ENCODE measurements at regions not wholly inside any gene's neighbourhood (a gene's known extent, or its start where the extent isn't known, plus 50 kb on each side); places are given as distances from the start of the nearest gene placed in this dataset.

DNA sequence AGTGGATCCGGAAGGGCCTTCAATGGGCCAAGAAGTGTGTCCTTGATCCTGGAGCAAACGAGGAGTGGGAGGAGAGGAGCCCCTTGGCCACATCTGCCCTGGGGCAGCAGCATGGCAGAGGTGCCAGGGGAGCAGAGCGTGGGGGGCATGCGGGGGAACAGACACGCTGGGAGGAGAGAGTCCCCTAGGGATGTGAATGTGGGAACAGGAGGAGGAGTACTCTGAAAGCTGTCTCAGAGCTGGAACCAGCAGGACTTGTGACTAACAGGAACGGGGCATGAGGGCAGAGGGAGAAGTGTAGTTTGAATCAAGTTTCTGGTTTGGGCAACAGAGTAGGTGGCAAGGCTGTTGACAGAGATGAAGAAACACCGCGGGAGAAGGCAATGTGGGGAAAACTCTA, 54.5 kb upstream of the SLC35C1 start:
- no CpG with 5 or more reads among the region's 8 CpGs for WGBS (ENCODE audit: extremely low coverage, insufficient read length, low lambda C conversion rate)
- Histone ChIP-seq H3K4me2 (ENCODE audit: insufficient read depth, insufficient read length, low read length) (no peak overlapping the region), H2BK120ac (ENCODE audit: low read depth, low read length, poor library complexity, severe bottlenecking) (no peak overlapping the region), H2BK12ac (ENCODE audit: insufficient read length, low read depth, low read length) (no peak overlapping the region), H2BK15ac (ENCODE audit: low read depth, low read length) (no peak overlapping the region), H4K5ac (ENCODE audit: insufficient read length, low read depth, low read length) (no peak overlapping the region), H3T11ph (ENCODE audit: low read length) (no peak overlapping the region), H3K4ac (ENCODE audit: low read depth, low read length) (no peak overlapping the region), H3K79me1 (ENCODE audit: insufficient read depth, low read depth, low read length, poor library complexity, severe bottlenecking) (no peaks in the 10 kb centered on the region), H2AK5ac (ENCODE audit: insufficient read length, low read length) (no peak overlapping the region), H3K9ac (ENCODE audit: extremely low read depth, insufficient read length, low read length) (no peak overlapping the region), H3K9me3 (ENCODE audit: control insufficient read depth, low read depth, low read length) (no peaks in the 10 kb centered on the region), H3K23ac (ENCODE audit: insufficient read length, low read depth, low read length) (no peak overlapping the region), H3K56ac (ENCODE audit: insufficient read length, low read depth, low read length) (no peak overlapping the region), H4K91ac (ENCODE audit: insufficient read length, low read depth, low read length) (no peak overlapping the region), H3K4me1 (ENCODE audit: insufficient read depth, low read length) (no peaks in the 10 kb centered on the region), H2BK20ac (ENCODE audit: low read depth, low read length, poor library complexity, severe bottlenecking) (no peak overlapping the region), H2AFZ (ENCODE audit: low read length) (no peak overlapping the region), H4K8ac (replicated peaks; ENCODE audit: insufficient read length, low read depth, low read length) (no peak overlapping the region), H3K27ac (ENCODE audit: insufficient read length, low read depth, low read length) (no peak overlapping the region), H4K20me1 (ENCODE audit: control insufficient read depth, insufficient read depth, insufficient read length) (no peaks in the 10 kb centered on the region), H3K14ac (ENCODE audit: insufficient read depth, low read length) (no peak overlapping the region), H3K27me3 (ENCODE audit: insufficient read depth, low read length) (no peaks in the 10 kb centered on the region), H3K23me2 (ENCODE audit: insufficient read length, low read depth, low read length, poor library complexity, severe bottlenecking) (no peaks in the 10 kb centered on the region), H3K18ac (ENCODE audit: insufficient read length, low read depth, low read length) (no peak overlapping the region), H3K79me2 (ENCODE audit: insufficient read depth, low read length) (no peaks in the 10 kb centered on the region), H2BK5ac (ENCODE audit: insufficient read length, low read length) (no peak overlapping the region)
- TF ChIP-seq, protein P1, sequence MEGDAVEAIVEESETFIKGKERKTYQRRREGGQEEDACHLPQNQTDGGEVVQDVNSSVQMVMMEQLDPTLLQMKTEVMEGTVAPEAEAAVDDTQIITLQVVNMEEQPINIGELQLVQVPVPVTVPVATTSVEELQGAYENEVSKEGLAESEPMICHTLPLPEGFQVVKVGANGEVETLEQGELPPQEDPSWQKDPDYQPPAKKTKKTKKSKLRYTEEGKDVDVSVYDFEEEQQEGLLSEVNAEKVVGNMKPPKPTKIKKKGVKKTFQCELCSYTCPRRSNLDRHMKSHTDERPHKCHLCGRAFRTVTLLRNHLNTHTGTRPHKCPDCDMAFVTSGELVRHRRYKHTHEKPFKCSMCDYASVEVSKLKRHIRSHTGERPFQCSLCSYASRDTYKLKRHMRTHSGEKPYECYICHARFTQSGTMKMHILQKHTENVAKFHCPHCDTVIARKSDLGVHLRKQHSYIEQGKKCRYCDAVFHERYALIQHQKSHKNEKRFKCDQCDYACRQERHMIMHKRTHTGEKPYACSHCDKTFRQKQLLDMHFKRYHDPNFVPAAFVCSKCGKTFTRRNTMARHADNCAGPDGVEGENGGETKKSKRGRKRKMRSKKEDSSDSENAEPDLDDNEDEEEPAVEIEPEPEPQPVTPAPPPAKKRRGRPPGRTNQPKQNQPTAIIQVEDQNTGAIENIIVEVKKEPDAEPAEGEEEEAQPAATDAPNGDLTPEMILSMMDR (conservative IDR thresholded peaks at IDR 0.05), result no peak
- Mint-ChIP-seq H3K36me3 (ENCODE audit: insufficient read depth in 1 of 3, low read depth in 3 of 3) (no peaks in the 10 kb centered on the region), H3K4me3 (no peak overlapping the region), H3K9me3 (no peaks in the 10 kb centered on the region), H3K27ac (no peak overlapping the region), H3K27me3 (ENCODE audit: low read depth) (peaks cover 9% of the 10 kb centered on the region), H3K4me1 (peaks cover 14 to 27% of the 10 kb centered on the region in 2 experiments)
- no peak for DNase-seq

All from H9 (cell line).